ENCODE measurements at regions not wholly inside any gene's neighbourhood (a gene's known extent, or its start where the extent isn't known, plus 50 kb on each side); places are given as distances from the start of the nearest gene placed in this dataset.

GRCh38 chr16:62989480-62989879 lies 953.2 kb upstream of the CDH8 start:
- no peaks in the 10 kb centered on the region for H3K9me3 ChIP-seq (ENCODE audit: control insufficient read depth, low read depth, low read length)
- H3K27me3 ChIP-seq (ENCODE audit: control insufficient read depth, insufficient read depth, low read length): no peaks in the 10 kb centered on the region
- WGBS (ENCODE audit: insufficient coverage, low lambda C conversion rate): 67% methylated on average over 1 of the region's 1 CpG
- H3K4me1 ChIP-seq (ENCODE audit: control insufficient read depth, insufficient read depth, low read length): no peaks in the 10 kb centered on the region
- H3K27ac ChIP-seq (ENCODE audit: low read length): no peak overlapping the region
- no peaks in the 10 kb centered on the region for H3K36me3 ChIP-seq (ENCODE audit: control insufficient read depth, insufficient read depth, low read length)
- no peak overlapping the region for H3K4me3 ChIP-seq (ENCODE audit: low read length)
- DNase-seq: no peak

GRCh38 chr16:62985722-62986121 lies 949.5 kb upstream of the CDH8 start:
- 100% methylated on average over 1 of the region's 1 CpG for WGBS (ENCODE audit: insufficient coverage, low lambda C conversion rate)
- no peaks in the 10 kb centered on the region for H3K9me3 ChIP-seq (ENCODE audit: control insufficient read depth, low read depth, low read length)
- H3K4me3 ChIP-seq (ENCODE audit: low read length): no peak overlapping the region
- no peaks in the 10 kb centered on the region for H3K27me3 ChIP-seq (ENCODE audit: control insufficient read depth, insufficient read depth, low read length)
- no peaks in the 10 kb centered on the region for H3K36me3 ChIP-seq (ENCODE audit: control insufficient read depth, insufficient read depth, low read length)
- no peak for DNase-seq
- H3K27ac ChIP-seq (ENCODE audit: low read length): no peak overlapping the region
- no peaks in the 10 kb centered on the region for H3K4me1 ChIP-seq (ENCODE audit: control insufficient read depth, insufficient read depth, low read length)

- DNase-seq: no peak
Observed at GRCh38 chr16:62978451-62978850, 942.2 kb upstream of the CDH8 start.

GRCh38 chr16:62977876-62978275 lies 941.6 kb upstream of the CDH8 start:
- Histone ChIP-seq H3K36me3 (ENCODE audit: control insufficient read depth, insufficient read depth, low read length) (no peaks in the 10 kb centered on the region), H3K4me3 (ENCODE audit: low read length) (no peak overlapping the region), H3K27ac (ENCODE audit: low read length) (no peak overlapping the region), H3K4me1 (ENCODE audit: control insufficient read depth, insufficient read depth, low read length) (no peaks in the 10 kb centered on the region), H3K9me3 (ENCODE audit: control insufficient read depth, low read depth, low read length) (no peaks in the 10 kb centered on the region), H3K27me3 (ENCODE audit: control insufficient read depth, insufficient read depth, low read length) (no peaks in the 10 kb centered on the region)
- no peak for DNase-seq
- WGBS (ENCODE audit: insufficient coverage, low lambda C conversion rate): no CpG with 5 or more reads among the region's 1 CpG

More at GRCh38 chr16:62978451-62978850, 942.2 kb upstream of the CDH8 start:
- Histone ChIP-seq H3K4me3 (ENCODE audit: low read length) (no peak overlapping the region), H3K27me3 (ENCODE audit: control insufficient read depth, insufficient read depth, low read length) (no peaks in the 10 kb centered on the region), H3K27ac (ENCODE audit: low read length) (no peak overlapping the region), H3K9me3 (ENCODE audit: control insufficient read depth, low read depth, low read length) (no peaks in the 10 kb centered on the region), H3K36me3 (ENCODE audit: control insufficient read depth, insufficient read depth, low read length) (no peaks in the 10 kb centered on the region), H3K4me1 (ENCODE audit: control insufficient read depth, insufficient read depth, low read length) (no peaks in the 10 kb centered on the region)

DNA sequence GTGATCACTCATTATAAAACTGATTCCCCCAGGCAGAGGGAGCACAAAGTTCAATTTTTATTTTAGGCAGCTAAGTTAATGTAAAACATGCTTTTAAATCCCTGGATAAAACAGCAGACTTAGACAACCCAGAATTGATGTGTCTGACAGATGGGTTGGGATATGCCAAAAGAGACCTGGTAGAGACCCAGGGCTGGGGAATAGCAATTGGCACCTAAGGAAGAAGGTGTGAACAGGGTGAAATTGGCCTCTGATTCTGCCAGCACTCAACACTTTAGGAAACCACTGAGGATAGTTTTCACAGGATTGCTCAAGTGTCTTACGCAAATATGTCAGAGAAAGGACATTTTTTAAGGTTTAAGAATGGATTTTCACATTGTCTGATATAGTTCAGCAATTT lies 938.2 kb upstream of the CDH8 start:
- Histone ChIP-seq H3K27ac (ENCODE audit: low read length) (no peak overlapping the region), H3K9me3 (ENCODE audit: control insufficient read depth, low read depth, low read length) (no peaks in the 10 kb centered on the region), H3K27me3 (ENCODE audit: control insufficient read depth, insufficient read depth, low read length) (no peaks in the 10 kb centered on the region), H3K4me1 (ENCODE audit: control insufficient read depth, insufficient read depth, low read length) (no peaks in the 10 kb centered on the region), H3K36me3 (ENCODE audit: control insufficient read depth, insufficient read depth, low read length) (no peaks in the 10 kb centered on the region), H3K4me3 (ENCODE audit: low read length) (no peak overlapping the region)
- DNase-seq: no peak
- no CpG with 5 or more reads among the region's 1 CpG for WGBS (ENCODE audit: insufficient coverage, low lambda C conversion rate)

DNA sequence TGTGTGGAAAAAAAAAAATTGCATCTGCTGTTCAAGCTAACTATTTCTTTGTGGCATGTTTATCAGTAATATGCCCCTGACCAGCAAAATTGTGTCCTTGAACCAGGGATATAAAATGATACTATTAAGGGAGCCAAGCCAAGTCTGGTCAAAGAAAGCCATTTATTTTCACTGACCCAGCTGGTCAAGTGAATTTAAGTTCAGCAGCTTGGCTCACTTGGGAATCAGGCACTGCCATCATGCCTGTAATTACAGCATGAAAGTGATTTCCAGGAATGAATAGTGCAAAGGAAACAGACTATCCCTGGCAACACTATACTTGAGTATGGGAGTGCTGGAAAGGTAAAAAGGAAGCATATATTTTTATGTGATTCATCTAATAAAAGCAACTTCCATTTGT lies 934.6 kb upstream of the CDH8 start:
- Histone ChIP-seq H3K4me1 (ENCODE audit: control insufficient read depth, insufficient read depth, low read length) (no peaks in the 10 kb centered on the region), H3K27me3 (ENCODE audit: control insufficient read depth, insufficient read depth, low read length) (no peaks in the 10 kb centered on the region), H3K36me3 (ENCODE audit: control insufficient read depth, insufficient read depth, low read length) (no peaks in the 10 kb centered on the region), H3K9me3 (ENCODE audit: control insufficient read depth, low read depth, low read length) (no peaks in the 10 kb centered on the region), H3K4me3 (ENCODE audit: low read length) (no peak overlapping the region), H3K27ac (ENCODE audit: low read length) (no peak overlapping the region)
- DNase-seq: no peak

DNA sequence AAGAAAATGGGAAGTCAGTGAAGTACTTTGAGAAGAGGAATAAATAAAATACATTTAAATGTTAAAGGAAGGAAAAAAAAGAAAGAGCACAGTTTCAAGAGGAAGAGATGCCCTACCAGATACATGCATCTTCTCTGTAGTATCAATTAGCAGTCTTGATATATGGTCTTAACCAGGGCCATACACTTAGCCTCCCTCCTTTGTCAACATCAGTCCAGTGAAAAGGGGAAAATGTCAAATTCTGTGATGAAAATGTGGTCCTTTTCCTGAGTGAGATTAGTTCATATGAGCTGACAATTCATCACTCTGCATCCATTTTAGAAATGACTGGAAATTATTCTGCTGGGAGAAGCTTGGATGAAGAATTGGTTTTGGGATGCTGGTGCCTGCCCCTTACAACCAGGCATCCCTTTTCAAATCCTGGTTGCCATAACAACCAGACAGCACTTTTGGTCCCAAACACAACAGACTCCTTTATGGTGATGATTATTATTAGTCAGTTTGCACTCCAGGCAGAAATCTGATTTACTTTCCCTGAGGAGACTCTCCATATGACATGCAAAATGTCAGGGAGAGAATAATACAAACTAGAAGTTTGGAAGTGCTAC lies 933.6 kb upstream of the CDH8 start:
- no peaks in the 10 kb centered on the region for H3K4me1 ChIP-seq (ENCODE audit: control insufficient read depth, insufficient read depth, low read length)
- no peaks in the 10 kb centered on the region for H3K27me3 ChIP-seq (ENCODE audit: control insufficient read depth, insufficient read depth, low read length)
- no peak for DNase-seq
- no peaks in the 10 kb centered on the region for H3K9me3 ChIP-seq (ENCODE audit: control insufficient read depth, low read depth, low read length)
- no peaks in the 10 kb centered on the region for H3K36me3 ChIP-seq (ENCODE audit: control insufficient read depth, insufficient read depth, low read length)
- no peak overlapping the region for H3K4me3 ChIP-seq (ENCODE audit: low read length)
- H3K27ac ChIP-seq (ENCODE audit: low read length): no peak overlapping the region

DNA sequence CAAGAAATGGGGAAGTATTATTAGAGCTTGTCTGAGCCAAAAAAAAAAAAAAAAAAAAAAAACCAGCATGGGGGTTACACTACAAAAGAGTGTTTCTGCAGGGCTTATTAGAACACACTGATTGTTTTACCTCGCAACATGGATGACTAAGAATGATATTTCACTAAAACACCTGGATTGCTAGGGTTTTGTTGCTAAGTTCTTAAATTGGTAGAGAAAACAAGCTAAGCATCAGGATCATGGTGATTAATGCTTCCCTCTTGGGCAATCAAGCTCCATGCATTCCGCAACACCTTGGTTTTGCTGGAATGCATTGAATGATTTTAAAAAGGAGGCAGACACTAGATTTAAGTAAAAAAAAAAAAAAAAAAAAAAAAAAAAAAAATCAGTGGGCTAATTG lies 931.4 kb upstream of the CDH8 start:
- Histone ChIP-seq H3K36me3 (ENCODE audit: control insufficient read depth, insufficient read depth, low read length) (no peaks in the 10 kb centered on the region), H3K9me3 (ENCODE audit: control insufficient read depth, low read depth, low read length) (no peaks in the 10 kb centered on the region), H3K4me3 (ENCODE audit: low read length) (no peak overlapping the region), H3K27me3 (ENCODE audit: control insufficient read depth, insufficient read depth, low read length) (no peaks in the 10 kb centered on the region), H3K4me1 (ENCODE audit: control insufficient read depth, insufficient read depth, low read length) (no peaks in the 10 kb centered on the region), H3K27ac (ENCODE audit: low read length) (no peak overlapping the region)
- WGBS (ENCODE audit: insufficient coverage, low lambda C conversion rate): no CpG with 5 or more reads among the region's 2 CpGs
- no peak for DNase-seq

- no peak overlapping the region for H3K4me3 ChIP-seq (ENCODE audit: low read length)
- DNase-seq: no peak
- no peaks in the 10 kb centered on the region for H3K9me3 ChIP-seq (ENCODE audit: control insufficient read depth, low read depth, low read length)
- WGBS (ENCODE audit: insufficient coverage, low lambda C conversion rate): no CpG with 5 or more reads among the region's 3 CpGs
- no peaks in the 10 kb centered on the region for H3K27me3 ChIP-seq (ENCODE audit: control insufficient read depth, insufficient read depth, low read length)
- no peaks in the 10 kb centered on the region for H3K36me3 ChIP-seq (ENCODE audit: control insufficient read depth, insufficient read depth, low read length)
- H3K4me1 ChIP-seq (ENCODE audit: control insufficient read depth, insufficient read depth, low read length): no peaks in the 10 kb centered on the region
- H3K27ac ChIP-seq (ENCODE audit: low read length): no peak overlapping the region
Observed at GRCh38 chr16:62967163-62967562, 930.9 kb upstream of the CDH8 start.

DNA sequence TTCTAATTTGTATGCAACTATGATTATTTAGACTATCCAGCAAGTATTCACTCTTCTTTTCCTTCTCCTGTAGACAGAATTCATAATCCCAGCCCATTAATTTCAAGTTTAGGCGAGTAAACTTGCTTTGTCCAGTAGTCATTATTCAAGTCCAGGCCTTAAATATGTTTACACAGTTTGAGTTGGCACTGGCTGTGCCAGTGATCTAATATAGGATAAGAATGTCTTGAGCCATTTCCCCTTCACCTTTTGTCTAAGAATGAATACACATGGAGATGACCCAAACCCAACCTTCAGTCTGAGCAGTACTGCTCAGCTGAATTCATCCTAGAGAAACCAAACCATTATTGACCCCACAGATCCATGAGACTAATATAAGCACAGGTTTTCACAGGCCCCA lies 930.4 kb upstream of the CDH8 start:
- WGBS (ENCODE audit: insufficient coverage, low lambda C conversion rate): no CpG with 5 or more reads among the region's 1 CpG
- Histone ChIP-seq H3K4me3 (ENCODE audit: low read length) (no peak overlapping the region), H3K9me3 (ENCODE audit: control insufficient read depth, low read depth, low read length) (no peaks in the 10 kb centered on the region), H3K27ac (ENCODE audit: low read length) (no peak overlapping the region), H3K4me1 (ENCODE audit: control insufficient read depth, insufficient read depth, low read length) (no peaks in the 10 kb centered on the region), H3K27me3 (ENCODE audit: control insufficient read depth, insufficient read depth, low read length) (no peaks in the 10 kb centered on the region), H3K36me3 (ENCODE audit: control insufficient read depth, insufficient read depth, low read length) (no peaks in the 10 kb centered on the region)
- DNase-seq: no peak

GRCh38 chr16:62965831-62966230 lies 929.6 kb upstream of the CDH8 start:
- 100% methylated on average over 1 of the region's 3 CpGs for WGBS (ENCODE audit: insufficient coverage, low lambda C conversion rate)
- Histone ChIP-seq H3K4me1 (ENCODE audit: control insufficient read depth, insufficient read depth, low read length) (no peaks in the 10 kb centered on the region), H3K9me3 (ENCODE audit: control insufficient read depth, low read depth, low read length) (no peaks in the 10 kb centered on the region), H3K27me3 (ENCODE audit: control insufficient read depth, insufficient read depth, low read length) (no peaks in the 10 kb centered on the region), H3K27ac (ENCODE audit: low read length) (no peak overlapping the region), H3K4me3 (ENCODE audit: low read length) (no peak overlapping the region), H3K36me3 (ENCODE audit: control insufficient read depth, insufficient read depth, low read length) (no peaks in the 10 kb centered on the region)
- no peak for DNase-seq
